HG03439 (cell line): ENCODE measurements at regions not wholly inside any gene's neighbourhood (a gene's known extent, or its start where the extent isn't known, plus 50 kb on each side); places are given as distances from the start of the nearest gene placed in this dataset.
"Not testable (repeated sequence)": the region's sequence is repeated elsewhere in the genome, so short reads cannot be mapped to it uniquely, and the experiment has no call there.

Experiments
- ATAC-seq: cut with Tn5 transposase; IDR thresholded peaks from one replicate; pipeline ENCODE4 v1.9.1; 2021; ENCODE audit warnings: mild to moderate bottlenecking, moderate library complexity; ENCODE audit not compliant: unreplicated experiment

DNA sequence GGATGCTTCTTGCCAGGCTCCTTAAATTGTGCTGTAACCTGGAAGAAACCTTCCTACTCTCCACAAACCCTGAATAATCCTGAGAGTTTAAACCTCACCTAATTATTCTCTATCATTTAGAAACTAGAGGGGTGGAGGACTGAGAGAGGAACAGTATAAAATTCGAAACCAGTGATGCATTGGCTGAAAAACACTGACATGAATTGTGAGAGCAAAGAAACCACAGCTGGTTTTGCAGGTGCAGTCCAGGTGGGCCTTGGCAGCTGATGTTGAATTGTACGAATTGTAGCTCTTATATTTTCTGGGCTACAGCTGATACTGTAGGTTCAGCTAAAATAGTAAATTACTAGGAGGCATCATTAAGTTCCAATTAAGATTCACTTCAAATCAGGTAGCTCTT lies 227.0 kb upstream of the SLITRK5 start:
- no peak for ATAC-seq

- ATAC-seq = no peak
These were observed 218.9 kb upstream of the SLITRK5 start for GRCh38 chr13:87452281-87452680.

DNA sequence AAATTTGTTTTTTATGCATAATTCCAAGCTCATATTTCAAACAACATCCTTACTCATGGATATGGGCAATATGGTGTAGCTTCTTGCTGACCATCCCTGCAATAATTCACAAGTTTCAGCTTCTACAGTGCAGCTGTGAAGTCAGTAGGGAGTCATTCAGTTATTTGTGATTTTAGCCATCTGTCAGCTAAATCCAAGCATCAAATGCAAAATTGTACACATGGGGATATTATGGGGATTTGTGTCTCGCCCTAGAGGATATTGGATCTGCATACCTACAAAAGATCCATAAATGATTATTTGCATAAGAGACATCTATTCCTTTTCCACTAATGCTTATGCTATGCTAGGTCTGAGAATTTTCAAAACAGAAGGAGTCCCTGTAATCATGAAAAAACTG lies 217.9 kb upstream of the SLITRK5 start:
- ATAC-seq = no peak

GRCh38 chr13:87459419-87459818 lies 211.8 kb upstream of the SLITRK5 start:
- ATAC-seq = no peak

GRCh38 chr13:87497426-87497825 lies 173.7 kb upstream of the SLITRK5 start:
- no peak for ATAC-seq

- ATAC-seq = no peak
These were observed 172.5 kb upstream of the SLITRK5 start for GRCh38 chr13:87498681-87499080.

GRCh38 chr13:87524775-87525174 lies 146.4 kb upstream of the SLITRK5 start:
- ATAC-seq = no peak

- ATAC-seq = no peak
These were observed 137.4 kb upstream of the SLITRK5 start for GRCh38 chr13:87533776-87534175.

DNA sequence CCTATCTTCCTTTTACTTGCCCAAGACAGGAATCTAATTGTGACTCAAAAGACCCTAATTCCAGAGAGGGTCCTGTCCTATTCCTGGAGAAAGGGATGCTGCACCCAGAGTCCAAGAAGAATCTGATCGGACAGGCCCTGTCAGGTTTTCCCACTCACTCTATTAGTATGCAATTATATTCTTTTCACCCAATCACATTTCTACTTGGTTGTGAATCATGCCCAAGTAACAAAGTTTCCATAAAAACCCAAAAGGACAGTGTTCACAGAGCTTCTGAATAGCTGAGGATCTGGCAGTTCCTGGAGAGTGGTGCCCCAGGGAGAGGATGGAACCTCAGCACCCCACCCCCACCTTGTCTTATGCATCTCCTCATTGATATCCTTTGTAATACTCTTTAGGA lies 135.3 kb upstream of the SLITRK5 start:
- ATAC-seq = no peak

DNA sequence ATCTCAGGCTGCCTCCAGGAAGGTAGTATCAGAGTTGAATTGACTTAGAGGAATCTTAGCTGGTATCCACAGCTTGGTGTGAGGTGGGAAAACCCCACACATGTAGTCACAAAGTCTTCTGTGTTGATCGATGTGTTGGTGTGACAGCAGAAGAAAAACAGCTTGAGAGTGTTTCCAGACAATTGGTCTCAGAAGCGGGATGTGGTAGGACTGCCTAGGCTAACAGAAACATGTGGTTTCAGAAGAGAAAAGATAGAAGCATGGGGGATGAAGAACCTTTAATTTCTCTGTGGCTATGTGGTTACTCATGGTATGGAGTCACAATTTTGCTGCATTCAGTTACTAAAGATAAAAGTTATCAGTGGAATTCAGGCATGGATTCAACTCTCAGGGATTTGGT lies 134.7 kb upstream of the SLITRK5 start:
- ATAC-seq = peak; percentile 35

- ATAC-seq = peak; percentile 84
These were observed 134.3 kb upstream of the SLITRK5 start for GRCh38 chr13:87536899-87537298.

- no peak for ATAC-seq
These were observed 133.2 kb upstream of the SLITRK5 start for GRCh38 chr13:87537951-87538350.

DNA sequence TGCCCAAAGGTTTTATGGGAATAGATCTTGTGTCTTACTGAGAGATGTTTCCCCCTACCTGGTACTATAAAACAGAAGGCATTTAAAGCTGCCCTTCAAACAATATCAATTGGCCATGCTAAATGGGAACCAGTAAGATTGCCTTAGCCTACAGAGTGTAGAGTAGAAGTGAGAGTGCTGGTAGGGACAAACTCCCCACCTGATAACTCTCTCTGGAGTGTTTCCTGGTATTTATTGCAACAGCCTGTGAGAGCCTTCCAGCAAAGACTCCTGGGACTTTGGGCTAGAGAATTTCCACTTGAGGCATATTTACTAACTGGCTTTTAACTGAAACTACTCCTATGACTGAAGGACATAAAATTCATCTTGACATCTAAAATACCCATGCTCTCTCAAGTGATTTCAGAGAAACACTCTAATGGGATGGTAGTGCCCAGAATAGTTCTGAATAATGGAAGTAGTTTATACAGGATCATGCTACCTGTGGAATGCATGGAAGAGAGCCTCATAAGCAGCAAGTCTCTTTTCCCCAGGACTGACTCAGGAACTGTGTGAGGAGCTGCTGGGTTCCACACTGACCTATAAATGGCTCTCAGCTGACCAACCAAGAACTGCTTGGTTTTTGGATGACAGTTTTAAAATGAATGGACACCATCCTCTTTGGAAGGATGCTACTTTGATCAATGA lies 132.7 kb upstream of the SLITRK5 start:
- no peak for ATAC-seq

GRCh38 chr13:87553142-87553541 lies 118.0 kb upstream of the SLITRK5 start:
- ATAC-seq = no peak

DNA sequence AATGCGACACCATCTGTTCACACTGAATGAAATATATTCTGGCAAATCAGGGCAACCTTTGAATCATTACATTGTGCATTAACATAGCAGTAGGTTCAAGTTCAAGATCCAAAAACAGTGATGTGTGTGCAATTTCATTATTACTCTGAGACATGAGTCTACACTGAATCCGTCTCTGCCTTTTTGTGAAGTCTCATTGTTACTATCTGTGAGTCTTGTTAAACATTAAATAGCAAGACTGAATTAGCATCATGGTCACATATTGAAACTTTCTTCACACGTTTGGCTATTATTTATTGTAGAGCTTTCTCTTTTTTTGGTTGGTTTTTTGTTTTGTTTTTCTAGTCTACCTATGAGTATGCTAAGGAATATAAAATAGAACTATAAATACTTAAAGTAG lies 117.1 kb upstream of the SLITRK5 start:
- ATAC-seq = no peak

DNA sequence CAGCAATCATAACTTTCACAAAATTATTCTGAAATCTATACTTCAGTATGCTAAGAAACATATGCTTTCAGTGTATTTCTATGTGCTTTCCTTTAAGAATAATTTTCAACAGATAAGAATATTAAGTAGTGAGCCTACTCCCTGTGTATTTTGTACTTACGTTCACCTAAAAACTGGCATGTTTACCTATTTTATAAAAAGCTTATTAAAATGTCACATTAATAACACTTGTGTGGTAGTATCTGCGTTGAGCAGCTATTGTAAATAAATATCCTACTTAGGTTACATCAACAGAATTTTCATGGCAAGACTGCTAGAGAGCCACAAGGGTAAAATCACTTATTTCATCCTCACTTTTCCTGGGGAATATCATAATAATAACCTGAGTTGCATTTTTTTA lies 113.4 kb upstream of the SLITRK5 start:
- no peak for ATAC-seq

- not testable (repeated sequence) for ATAC-seq
These were observed 109.6 kb upstream of the SLITRK5 start for GRCh38 chr13:87561580-87561979.

GRCh38 chr13:87570669-87571068 lies 100.5 kb upstream of the SLITRK5 start:
- ATAC-seq = no peak

GRCh38 chr13:87582399-87582798 lies 88.8 kb upstream of the SLITRK5 start:
- ATAC-seq = no peak

GRCh38 chr13:87590518-87590917 lies 80.7 kb upstream of the SLITRK5 start:
- no peak for ATAC-seq

- not testable (repeated sequence) for ATAC-seq
These were observed 66.7 kb upstream of the SLITRK5 start for GRCh38 chr13:87604437-87604836.

GRCh38 chr13:87607266-87607665 lies 63.9 kb upstream of the SLITRK5 start:
- ATAC-seq = no peak

DNA sequence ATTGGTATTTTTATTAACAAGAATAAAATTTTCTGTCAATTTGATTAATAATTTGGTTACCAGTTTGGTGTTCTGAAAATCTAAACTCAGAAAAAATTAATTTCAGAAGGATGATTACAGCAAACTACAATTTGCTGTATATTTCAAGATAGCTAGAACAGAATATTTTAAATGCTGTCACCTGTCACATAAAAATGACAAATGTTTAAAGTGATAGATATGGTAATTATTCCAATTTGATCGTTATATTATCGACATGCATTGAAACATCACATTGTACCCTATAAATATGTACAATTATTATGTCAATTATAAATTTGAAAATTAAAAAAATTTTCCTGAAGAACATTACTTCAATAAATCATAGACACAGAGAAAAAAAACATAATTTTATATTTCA lies 56.9 kb upstream of the SLITRK5 start:
- no peak for ATAC-seq
